ENCODE measurements at regions not wholly inside any gene's neighbourhood (a gene's known extent, or its start where the extent isn't known, plus 50 kb on each side); places are given as distances from the start of the nearest gene placed in this dataset.
A peak's percentile ranks its signal among the peaks of the same experiment; 100 is the strongest.

DNA sequence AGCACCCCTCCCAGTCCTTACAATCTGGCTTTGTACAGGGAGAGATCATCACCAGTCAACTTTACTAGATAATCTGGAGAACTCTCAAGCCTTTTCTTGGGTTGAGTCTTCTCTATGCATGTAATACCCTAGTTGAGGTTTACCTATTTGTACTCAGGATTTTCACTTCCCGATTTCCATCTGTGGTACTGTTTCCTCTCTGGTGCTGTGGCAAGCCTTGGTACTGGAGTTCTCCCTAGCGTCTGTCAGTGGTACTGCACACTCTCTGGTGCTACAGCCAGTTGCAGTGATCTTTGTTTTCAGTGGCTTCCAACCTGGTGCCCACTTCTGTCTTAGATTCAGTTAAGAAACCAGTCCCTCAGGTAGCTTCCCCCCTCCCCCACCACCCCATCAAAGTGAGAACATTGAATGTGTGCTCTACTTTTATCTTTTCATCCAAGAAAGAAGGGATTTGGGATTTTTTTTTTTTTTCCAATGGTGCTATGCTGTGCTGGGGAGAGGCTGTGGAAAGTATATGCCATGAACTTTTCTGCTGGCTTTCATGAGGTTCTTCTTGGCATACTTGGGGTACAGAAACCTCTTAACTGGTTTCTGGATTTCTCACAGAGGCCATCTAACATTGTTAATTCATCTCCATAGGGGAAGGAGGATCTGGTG is 69.4 kb upstream of the EVL start (continued):
- TF ChIP-seq, protein P1, sequence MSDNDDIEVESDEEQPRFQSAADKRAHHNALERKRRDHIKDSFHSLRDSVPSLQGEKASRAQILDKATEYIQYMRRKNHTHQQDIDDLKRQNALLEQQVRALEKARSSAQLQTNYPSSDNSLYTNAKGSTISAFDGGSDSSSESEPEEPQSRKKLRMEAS (IDR thresholded peaks at IDR 0.05; ENCODE audit: low read depth, low read length) = no peak
- TF ChIP-seq FOXM1 (IDR thresholded peaks at IDR 0.05; ENCODE audit: low read depth, low read length) = 0 out of 2 replicates have a peak, but pooled peaks have one; percentile 32
- peak; percentile 80; the same call in 1 of the 2 replicates for TF ChIP-seq SMC3 (IDR thresholded peaks at IDR 0.05; ENCODE audit: borderline replicate concordance, low read length)
- TF ChIP-seq RCOR1 (conservative IDR thresholded peaks at IDR 0.05; ENCODE audit: low read depth, low read length) = peak; percentile 77; the same call in 1 of the 2 replicates
- TF ChIP-seq, protein P2, sequence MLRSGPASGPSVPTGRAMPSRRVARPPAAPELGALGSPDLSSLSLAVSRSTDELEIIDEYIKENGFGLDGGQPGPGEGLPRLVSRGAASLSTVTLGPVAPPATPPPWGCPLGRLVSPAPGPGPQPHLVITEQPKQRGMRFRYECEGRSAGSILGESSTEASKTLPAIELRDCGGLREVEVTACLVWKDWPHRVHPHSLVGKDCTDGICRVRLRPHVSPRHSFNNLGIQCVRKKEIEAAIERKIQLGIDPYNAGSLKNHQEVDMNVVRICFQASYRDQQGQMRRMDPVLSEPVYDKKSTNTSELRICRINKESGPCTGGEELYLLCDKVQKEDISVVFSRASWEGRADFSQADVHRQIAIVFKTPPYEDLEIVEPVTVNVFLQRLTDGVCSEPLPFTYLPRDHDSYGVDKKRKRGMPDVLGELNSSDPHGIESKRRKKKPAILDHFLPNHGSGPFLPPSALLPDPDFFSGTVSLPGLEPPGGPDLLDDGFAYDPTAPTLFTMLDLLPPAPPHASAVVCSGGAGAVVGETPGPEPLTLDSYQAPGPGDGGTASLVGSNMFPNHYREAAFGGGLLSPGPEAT (IDR thresholded peaks at IDR 0.05; ENCODE audit: low read depth) = peak; percentile 87
- TF ChIP-seq ETV6 (conservative IDR thresholded peaks at IDR 0.05 in 1 of 2, IDR thresholded peaks at IDR 0.05 in 1 of 2; ENCODE audit: borderline replicate concordance in 1 of 2, low read depth in 1 of 2) = peak in 1 of 2 experiments; percentile 41; a peak in 1 of 4 replicates
- peak; percentile 39; the same call in 1 of the 2 replicates for TF ChIP-seq JUNB (IDR thresholded peaks at IDR 0.05)
- no peak for TF ChIP-seq NFIC (IDR thresholded peaks at IDR 0.05; ENCODE audit: low read depth, low read length)
- TF ChIP-seq SMAD5 (IDR thresholded peaks at IDR 0.05; ENCODE audit: low read depth) = no peak
- TF ChIP-seq, protein P3, sequence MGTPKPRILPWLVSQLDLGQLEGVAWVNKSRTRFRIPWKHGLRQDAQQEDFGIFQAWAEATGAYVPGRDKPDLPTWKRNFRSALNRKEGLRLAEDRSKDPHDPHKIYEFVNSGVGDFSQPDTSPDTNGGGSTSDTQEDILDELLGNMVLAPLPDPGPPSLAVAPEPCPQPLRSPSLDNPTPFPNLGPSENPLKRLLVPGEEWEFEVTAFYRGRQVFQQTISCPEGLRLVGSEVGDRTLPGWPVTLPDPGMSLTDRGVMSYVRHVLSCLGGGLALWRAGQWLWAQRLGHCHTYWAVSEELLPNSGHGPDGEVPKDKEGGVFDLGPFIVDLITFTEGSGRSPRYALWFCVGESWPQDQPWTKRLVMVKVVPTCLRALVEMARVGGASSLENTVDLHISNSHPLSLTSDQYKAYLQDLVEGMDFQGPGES (IDR thresholded peaks at IDR 0.05) = no peak
- peak in 1 of 2 experiments; percentile 70; a peak in 1 of 4 replicates for TF ChIP-seq SRF (IDR thresholded peaks at IDR 0.05; ENCODE audit: low read depth in 2 of 2, low read length in 2 of 2)
- no peak for TF ChIP-seq ZNF207 (IDR thresholded peaks at IDR 0.05; ENCODE audit: borderline replicate concordance)
- peak; percentile 73; the same call in 1 of the 2 replicates for TF ChIP-seq NBN (IDR thresholded peaks at IDR 0.05)
- TF ChIP-seq, protein P4, sequence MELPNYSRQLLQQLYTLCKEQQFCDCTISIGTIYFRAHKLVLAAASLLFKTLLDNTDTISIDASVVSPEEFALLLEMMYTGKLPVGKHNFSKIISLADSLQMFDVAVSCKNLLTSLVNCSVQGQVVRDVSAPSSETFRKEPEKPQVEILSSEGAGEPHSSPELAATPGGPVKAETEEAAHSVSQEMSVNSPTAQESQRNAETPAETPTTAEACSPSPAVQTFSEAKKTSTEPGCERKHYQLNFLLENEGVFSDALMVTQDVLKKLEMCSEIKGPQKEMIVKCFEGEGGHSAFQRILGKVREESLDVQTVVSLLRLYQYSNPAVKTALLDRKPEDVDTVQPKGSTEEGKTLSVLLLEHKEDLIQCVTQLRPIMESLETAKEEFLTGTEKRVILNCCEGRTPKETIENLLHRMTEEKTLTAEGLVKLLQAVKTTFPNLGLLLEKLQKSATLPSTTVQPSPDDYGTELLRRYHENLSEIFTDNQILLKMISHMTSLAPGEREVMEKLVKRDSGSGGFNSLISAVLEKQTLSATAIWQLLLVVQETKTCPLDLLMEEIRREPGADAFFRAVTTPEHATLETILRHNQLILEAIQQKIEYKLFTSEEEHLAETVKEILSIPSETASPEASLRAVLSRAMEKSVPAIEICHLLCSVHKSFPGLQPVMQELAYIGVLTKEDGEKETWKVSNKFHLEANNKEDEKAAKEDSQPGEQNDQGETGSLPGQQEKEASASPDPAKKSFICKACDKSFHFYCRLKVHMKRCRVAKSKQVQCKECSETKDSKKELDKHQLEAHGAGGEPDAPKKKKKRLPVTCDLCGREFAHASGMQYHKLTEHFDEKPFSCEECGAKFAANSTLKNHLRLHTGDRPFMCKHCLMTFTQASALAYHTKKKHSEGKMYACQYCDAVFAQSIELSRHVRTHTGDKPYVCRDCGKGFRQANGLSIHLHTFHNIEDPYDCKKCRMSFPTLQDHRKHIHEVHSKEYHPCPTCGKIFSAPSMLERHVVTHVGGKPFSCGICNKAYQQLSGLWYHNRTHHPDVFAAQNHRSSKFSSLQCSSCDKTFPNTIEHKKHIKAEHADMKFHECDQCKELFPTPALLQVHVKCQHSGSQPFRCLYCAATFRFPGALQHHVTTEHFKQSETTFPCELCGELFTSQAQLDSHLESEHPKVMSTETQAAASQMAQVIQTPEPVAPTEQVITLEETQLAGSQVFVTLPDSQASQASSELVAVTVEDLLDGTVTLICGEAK (IDR thresholded peaks at IDR 0.05; ENCODE audit: borderline replicate concordance) = no peak
- peak in 1 of 2 experiments; percentile 83; a peak in 2 of 4 replicates for TF ChIP-seq EP300 (IDR thresholded peaks at IDR 0.05; ENCODE audit: borderline replicate concordance in 1 of 2, control insufficient read depth in 1 of 2, low read depth in 2 of 2, low read length in 2 of 2)
- TF ChIP-seq SMARCA5 (IDR thresholded peaks at IDR 0.05) = peak; percentile 67
- no peak for TF ChIP-seq RELA (IDR thresholded peaks at IDR 0.05; ENCODE audit: borderline replicate concordance, partially characterized antibody)
- peak; percentile 93; the same call in 1 of the 2 replicates for TF ChIP-seq WRNIP1 (IDR thresholded peaks at IDR 0.05; ENCODE audit: borderline replicate concordance, low read depth, low read length)
- TF ChIP-seq, protein P5, sequence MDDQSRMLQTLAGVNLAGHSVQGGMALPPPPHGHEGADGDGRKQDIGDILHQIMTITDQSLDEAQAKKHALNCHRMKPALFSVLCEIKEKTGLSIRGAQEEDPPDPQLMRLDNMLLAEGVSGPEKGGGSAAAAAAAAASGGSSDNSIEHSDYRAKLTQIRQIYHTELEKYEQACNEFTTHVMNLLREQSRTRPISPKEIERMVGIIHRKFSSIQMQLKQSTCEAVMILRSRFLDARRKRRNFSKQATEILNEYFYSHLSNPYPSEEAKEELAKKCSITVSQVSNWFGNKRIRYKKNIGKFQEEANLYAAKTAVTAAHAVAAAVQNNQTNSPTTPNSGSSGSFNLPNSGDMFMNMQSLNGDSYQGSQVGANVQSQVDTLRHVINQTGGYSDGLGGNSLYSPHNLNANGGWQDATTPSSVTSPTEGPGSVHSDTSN (IDR thresholded peaks at IDR 0.05; ENCODE audit: insufficient replicate concordance, low read depth, low read length) = peak; percentile 6
- TF ChIP-seq BACH1 (IDR thresholded peaks at IDR 0.05; ENCODE audit: borderline replicate concordance) = 0 out of 2 replicates have a peak, but pooled peaks have one; percentile 24
- TF ChIP-seq GABPA (IDR thresholded peaks at IDR 0.05; ENCODE audit: low read depth) = no peak
